22Rv1 (cell line): ENCODE measurements at regions not wholly inside any gene's neighbourhood (a gene's known extent, or its start where the extent isn't known, plus 50 kb on each side); places are given as distances from the start of the nearest gene placed in this dataset.
"Not testable (repeated sequence)": the region's sequence is repeated elsewhere in the genome, so short reads cannot be mapped to it uniquely, and the experiment has no call there.

ENCODE experiments used
- H3K27ac ChIP-seq: fragments of 450-650 bp; 2 replicates; pipeline ENCODE4 v1.5.1; 2017
- ZFX ChIP-seq: fragments of 450-650 bp; IDR thresholded peaks from 2 replicates; pipeline ENCODE4 v1.6.1; 2017; ENCODE audit warnings: antibody characterized with exemption, borderline replicate concordance
- TF ChIP-seq, protein P1 (sequence below): fragments of 450-650 bp; IDR thresholded peaks from 2 replicates; pipeline ENCODE4 v1.5.1; 2017; ENCODE audit warnings: mild to moderate bottlenecking

DNA sequence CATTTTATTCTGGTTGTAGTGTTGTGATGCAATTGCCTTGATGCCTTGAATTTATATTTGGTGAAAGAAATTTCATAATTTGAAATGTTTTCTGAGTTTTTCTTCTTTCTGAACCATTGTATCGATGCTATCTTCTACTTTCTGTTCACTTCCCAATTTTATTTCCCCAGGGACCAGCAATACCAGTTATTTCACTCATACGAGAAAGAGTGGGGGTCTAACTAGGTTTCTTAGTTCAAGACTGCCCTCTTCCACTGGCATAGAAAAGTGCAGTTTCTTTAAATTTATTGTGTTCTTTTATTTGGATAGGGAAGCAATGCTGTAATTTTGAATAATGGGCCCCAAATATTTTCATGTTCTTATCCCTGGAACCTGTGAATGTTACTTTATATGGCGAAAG, 544.0 kb upstream of the ADGRL3 start:
- TF ChIP-seq ZFX: no peak
- TF ChIP-seq, protein P1, sequence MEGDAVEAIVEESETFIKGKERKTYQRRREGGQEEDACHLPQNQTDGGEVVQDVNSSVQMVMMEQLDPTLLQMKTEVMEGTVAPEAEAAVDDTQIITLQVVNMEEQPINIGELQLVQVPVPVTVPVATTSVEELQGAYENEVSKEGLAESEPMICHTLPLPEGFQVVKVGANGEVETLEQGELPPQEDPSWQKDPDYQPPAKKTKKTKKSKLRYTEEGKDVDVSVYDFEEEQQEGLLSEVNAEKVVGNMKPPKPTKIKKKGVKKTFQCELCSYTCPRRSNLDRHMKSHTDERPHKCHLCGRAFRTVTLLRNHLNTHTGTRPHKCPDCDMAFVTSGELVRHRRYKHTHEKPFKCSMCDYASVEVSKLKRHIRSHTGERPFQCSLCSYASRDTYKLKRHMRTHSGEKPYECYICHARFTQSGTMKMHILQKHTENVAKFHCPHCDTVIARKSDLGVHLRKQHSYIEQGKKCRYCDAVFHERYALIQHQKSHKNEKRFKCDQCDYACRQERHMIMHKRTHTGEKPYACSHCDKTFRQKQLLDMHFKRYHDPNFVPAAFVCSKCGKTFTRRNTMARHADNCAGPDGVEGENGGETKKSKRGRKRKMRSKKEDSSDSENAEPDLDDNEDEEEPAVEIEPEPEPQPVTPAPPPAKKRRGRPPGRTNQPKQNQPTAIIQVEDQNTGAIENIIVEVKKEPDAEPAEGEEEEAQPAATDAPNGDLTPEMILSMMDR: no peak
- H3K27ac ChIP-seq: no peak overlapping the region

DNA sequence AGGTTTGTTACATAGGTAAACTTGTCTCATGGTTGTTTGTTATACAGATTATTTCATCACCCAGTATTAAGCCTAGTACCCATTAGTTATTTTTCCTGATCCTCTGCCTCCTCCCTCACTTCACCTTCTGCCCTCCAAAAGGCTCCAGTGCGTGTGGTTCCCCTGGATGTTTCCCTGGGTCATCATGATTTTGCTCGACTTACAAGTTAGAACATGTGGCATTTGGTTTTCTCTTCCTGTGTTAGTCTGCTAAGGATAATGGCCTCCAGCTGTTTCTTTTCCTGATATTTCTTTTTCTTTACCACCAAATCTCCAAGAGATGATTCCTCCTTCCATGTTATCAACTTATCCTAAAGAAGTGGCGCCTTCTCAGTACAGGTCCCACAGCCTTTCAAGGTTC, 543.1 kb upstream of the ADGRL3 start:
- no peak overlapping the region for H3K27ac ChIP-seq
- TF ChIP-seq ZFX: no peak
- TF ChIP-seq, protein P1: no peak

DNA sequence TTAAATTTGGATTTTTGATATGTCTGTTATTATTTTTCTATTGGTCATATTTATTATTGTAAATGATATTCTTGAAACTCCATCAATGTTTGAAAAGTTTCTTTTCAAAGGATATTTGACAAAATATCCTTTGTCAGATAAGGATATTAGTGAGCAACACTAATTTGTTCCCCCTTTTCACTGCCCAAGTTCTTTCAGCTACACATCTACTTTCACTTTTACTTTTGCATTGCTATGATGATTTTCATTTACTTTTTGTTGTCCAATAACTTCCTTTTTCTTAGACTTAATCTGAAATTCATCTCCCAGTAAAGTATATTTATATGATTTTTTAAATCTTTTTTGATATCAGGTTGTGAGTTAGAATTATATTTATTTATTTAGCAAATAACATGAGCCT, 542.3 kb upstream of the ADGRL3 start:
- TF ChIP-seq, protein P1: no peak
- TF ChIP-seq ZFX: no peak
- no peak overlapping the region for H3K27ac ChIP-seq

DNA sequence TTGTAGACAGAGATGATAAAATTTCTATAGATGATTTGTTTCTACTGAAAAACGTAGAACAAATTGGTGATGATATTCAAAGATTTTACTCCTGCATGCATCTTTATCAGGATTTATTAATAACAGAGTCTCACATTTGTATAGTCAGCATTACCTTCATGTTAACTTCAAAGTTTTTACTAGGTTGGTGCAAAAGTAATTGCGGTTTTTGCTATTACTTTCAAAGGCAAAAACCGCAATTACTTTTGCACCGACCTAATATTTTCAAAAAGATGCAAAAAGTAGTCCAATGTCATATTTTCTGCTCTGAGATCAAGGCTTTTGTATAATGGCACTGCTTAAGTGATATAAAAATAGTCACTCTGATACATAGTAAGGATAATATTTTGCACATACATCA, 536.4 kb upstream of the ADGRL3 start:
- TF ChIP-seq ZFX: no peak
- TF ChIP-seq, protein P1: no peak
- no peak overlapping the region for H3K27ac ChIP-seq

DNA sequence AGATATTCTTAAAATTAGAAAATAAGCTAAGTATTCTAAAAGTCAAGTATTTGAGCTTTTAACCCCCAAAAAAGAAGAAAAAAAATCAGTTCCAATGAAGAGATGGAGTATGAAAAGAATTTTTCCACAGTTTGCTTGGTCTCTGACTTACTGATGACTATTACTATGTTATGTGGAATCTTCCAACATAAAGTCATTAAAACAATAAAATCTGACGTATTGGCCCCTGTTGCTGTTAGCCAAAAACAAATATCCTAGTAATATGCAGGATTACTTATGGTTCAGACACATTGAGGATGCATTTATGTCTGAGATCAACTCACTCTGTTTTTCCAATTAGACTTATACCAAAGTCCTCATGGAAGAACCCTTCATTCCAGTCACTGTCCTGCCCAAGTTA, 517.2 kb upstream of the ADGRL3 start:
- H3K27ac ChIP-seq: no peak overlapping the region
- TF ChIP-seq, protein P1: no peak
- no peak for TF ChIP-seq ZFX

DNA sequence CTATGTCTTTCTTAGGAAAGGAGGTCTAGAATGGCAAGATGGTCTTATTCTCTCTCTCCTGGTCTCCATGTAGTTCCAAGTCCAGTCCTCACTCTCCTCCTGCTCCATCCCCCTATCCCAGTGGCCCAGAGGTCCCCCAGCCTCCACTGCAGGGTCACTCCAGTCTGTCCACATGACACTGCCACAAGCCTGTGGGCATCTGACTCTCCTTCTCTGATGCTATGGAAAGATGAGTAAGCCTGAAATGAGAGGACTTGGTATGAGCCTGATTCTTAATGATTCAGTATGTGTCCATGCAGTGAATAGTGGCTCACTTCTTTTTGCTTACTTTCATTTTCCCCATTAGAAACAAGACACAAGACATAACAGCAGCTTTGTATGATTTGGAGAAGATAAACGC, 516.8 kb upstream of the ADGRL3 start:
- no peak for TF ChIP-seq ZFX
- TF ChIP-seq, protein P1: no peak
- H3K27ac ChIP-seq: no peak overlapping the region

DNA sequence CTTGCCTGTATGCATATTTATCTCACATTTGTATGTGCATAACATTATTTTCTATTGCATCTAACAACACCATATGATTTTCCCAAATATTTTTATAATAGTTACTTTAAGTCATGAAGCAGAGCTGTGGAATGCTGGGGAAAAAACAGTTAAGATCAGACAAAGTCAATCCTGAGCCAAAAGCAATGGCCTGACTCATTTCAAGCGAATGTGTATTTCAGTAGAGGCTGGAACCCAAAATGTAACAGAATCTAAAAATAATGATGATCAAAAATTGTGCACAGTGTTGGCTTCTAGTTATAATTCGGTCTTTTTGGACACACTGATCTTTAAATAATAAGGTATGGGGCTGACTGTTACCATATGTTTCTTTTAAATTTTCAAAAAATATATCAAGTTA, 516.2 kb upstream of the ADGRL3 start:
- TF ChIP-seq, protein P1: no peak
- TF ChIP-seq ZFX: no peak
- no peak overlapping the region for H3K27ac ChIP-seq

DNA sequence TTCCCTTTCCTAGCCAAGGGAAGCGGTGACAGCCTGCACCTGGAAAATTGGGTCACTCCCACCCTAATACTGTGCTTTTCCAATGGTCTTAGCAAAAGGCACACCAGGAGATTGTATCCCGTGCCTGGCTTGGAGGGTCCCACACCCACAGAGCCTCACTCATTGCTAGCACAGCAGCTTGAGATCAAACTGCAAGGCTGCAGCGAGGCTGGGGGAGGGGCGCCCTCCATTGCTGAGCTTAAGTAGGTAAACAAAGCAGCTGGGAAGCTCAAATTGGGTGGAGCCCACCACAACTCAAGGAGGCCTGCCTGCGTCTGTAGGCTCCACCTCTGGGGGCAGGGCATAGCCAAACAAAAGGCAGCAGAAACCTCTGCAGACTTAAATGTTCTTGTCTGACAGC, 504.1 kb upstream of the ADGRL3 start:
- H3K27ac ChIP-seq: not testable (repeated sequence)
